ENCODE measurements at regions not wholly inside any gene's neighbourhood (a gene's known extent, or its start where the extent isn't known, plus 50 kb on each side); places are given as distances from the start of the nearest gene placed in this dataset.

GRCh38 chr3:112693186-112693585, 52.2 kb upstream of the CCDC80 start:
- H3K27me3 ChIP-seq (ENCODE audit: control insufficient read depth, insufficient read depth, low read length) = no peaks in the 10 kb centered on the region
- H3K4me3 ChIP-seq (replicated peaks in 1 of 4; ENCODE audit: control extremely low read depth in 1 of 4, insufficient read depth in 1 of 4, low read depth in 3 of 4, low read length in 4 of 4) = no peak overlapping the region
- H3K9ac ChIP-seq (ENCODE audit: insufficient read depth, low read length) = no peak overlapping the region
- no peak overlapping the region for H3K27ac ChIP-seq (ENCODE audit: insufficient read depth, low read length)
- peaks cover 5% of the 10 kb centered on the region for H3K4me1 ChIP-seq (ENCODE audit: control insufficient read depth, extremely low read depth, insufficient read depth, low read length)
- H3K79me2 ChIP-seq (ENCODE audit: control insufficient read depth, insufficient read depth, low read length) = no peaks in the 10 kb centered on the region
- H2AFZ ChIP-seq (ENCODE audit: low read length) = no peak overlapping the region
- no peak for DNase-seq (ENCODE audit: low read depth in 2 of 2)
- H3K4me2 ChIP-seq (ENCODE audit: extremely low read depth, insufficient read depth, low read length) = no peak overlapping the region
- H3K9me3 ChIP-seq (ENCODE audit: control insufficient read depth, insufficient read depth, low read depth, low read length) = no peaks in the 10 kb centered on the region
- H3K36me3 ChIP-seq (ENCODE audit: control insufficient read depth, insufficient read depth, low read length) = no peaks in the 10 kb centered on the region
- H4K20me1 ChIP-seq (ENCODE audit: control insufficient read depth, extremely low read depth, insufficient read depth, low read length) = no peaks in the 10 kb centered on the region
- no peak for TF ChIP-seq EZH2 (IDR thresholded peaks at IDR 0.05; ENCODE audit: low read length, missing control alignments)
- TF ChIP-seq, protein P1, sequence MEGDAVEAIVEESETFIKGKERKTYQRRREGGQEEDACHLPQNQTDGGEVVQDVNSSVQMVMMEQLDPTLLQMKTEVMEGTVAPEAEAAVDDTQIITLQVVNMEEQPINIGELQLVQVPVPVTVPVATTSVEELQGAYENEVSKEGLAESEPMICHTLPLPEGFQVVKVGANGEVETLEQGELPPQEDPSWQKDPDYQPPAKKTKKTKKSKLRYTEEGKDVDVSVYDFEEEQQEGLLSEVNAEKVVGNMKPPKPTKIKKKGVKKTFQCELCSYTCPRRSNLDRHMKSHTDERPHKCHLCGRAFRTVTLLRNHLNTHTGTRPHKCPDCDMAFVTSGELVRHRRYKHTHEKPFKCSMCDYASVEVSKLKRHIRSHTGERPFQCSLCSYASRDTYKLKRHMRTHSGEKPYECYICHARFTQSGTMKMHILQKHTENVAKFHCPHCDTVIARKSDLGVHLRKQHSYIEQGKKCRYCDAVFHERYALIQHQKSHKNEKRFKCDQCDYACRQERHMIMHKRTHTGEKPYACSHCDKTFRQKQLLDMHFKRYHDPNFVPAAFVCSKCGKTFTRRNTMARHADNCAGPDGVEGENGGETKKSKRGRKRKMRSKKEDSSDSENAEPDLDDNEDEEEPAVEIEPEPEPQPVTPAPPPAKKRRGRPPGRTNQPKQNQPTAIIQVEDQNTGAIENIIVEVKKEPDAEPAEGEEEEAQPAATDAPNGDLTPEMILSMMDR (conservative IDR thresholded peaks at IDR 0.05 in 1 of 2, IDR thresholded peaks at IDR 0.05 in 1 of 2; ENCODE audit: low read depth in 1 of 2, low read length in 2 of 2) = no peak

Measured in fibroblast of lung (primary cell).